ENCODE measurements at regions not wholly inside any gene's neighbourhood (a gene's known extent, or its start where the extent isn't known, plus 50 kb on each side); places are given as distances from the start of the nearest gene placed in this dataset.

GRCh38 chr14:26917086-26917485 is 319.3 kb upstream of the NOVA1 start:
- Histone ChIP-seq H3K9me3 (ENCODE audit: control insufficient read depth, low read depth, low read length) (no peaks in the 10 kb centered on the region), H3K27me3 (ENCODE audit: control insufficient read depth, extremely low read depth, insufficient read depth, low read length) (no peaks in the 10 kb centered on the region), H3K79me2 (ENCODE audit: control insufficient read depth, insufficient read depth, low read length) (no peaks in the 10 kb centered on the region), H3K4me1 (ENCODE audit: control insufficient read depth, extremely low read depth, insufficient read depth, low read length) (no peaks in the 10 kb centered on the region), H3K9me1 (ENCODE audit: control insufficient read depth, extremely low read depth, insufficient read depth, low read length) (no peaks in the 10 kb centered on the region), H4K20me1 (ENCODE audit: control insufficient read depth, extremely low read depth, insufficient read depth, low read length) (no peaks in the 10 kb centered on the region), H2AFZ (ENCODE audit: control insufficient read depth, low read length) (no peak overlapping the region), H3K27ac (ENCODE audit: control insufficient read depth, insufficient read depth, low read length) (no peak overlapping the region), H3K9ac (ENCODE audit: control insufficient read depth, extremely low read depth, insufficient read depth, low read length) (no peak overlapping the region), H3K4me3 (ENCODE audit: control insufficient read depth in 2 of 3, extremely low read depth in 1 of 3, insufficient read depth in 2 of 3, low read depth in 1 of 3, low read length in 3 of 3) (no peak overlapping the region), H3K36me3 (ENCODE audit: control insufficient read depth in 2 of 2, extremely low read depth in 1 of 2, insufficient read depth in 2 of 2, low read length in 2 of 2) (no peaks in the 10 kb centered on the region), H3K4me2 (ENCODE audit: control insufficient read depth, extremely low read depth, insufficient read depth, low read depth, low read length) (no peak overlapping the region)
- TF ChIP-seq, protein P1, sequence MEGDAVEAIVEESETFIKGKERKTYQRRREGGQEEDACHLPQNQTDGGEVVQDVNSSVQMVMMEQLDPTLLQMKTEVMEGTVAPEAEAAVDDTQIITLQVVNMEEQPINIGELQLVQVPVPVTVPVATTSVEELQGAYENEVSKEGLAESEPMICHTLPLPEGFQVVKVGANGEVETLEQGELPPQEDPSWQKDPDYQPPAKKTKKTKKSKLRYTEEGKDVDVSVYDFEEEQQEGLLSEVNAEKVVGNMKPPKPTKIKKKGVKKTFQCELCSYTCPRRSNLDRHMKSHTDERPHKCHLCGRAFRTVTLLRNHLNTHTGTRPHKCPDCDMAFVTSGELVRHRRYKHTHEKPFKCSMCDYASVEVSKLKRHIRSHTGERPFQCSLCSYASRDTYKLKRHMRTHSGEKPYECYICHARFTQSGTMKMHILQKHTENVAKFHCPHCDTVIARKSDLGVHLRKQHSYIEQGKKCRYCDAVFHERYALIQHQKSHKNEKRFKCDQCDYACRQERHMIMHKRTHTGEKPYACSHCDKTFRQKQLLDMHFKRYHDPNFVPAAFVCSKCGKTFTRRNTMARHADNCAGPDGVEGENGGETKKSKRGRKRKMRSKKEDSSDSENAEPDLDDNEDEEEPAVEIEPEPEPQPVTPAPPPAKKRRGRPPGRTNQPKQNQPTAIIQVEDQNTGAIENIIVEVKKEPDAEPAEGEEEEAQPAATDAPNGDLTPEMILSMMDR (optimal IDR thresholded peaks at IDR 0.05 in 1 of 3, IDR thresholded peaks at IDR 0.05 in 1 of 3, conservative IDR thresholded peaks at IDR 0.05 in 1 of 3; ENCODE audit: extremely low read depth in 1 of 3, insufficient read depth in 2 of 3, low read length in 3 of 3): no peak
- no peak for TF ChIP-seq EZH2 (IDR thresholded peaks at IDR 0.05; ENCODE audit: low read length)
- no peak for DNase-seq (ENCODE audit: low read depth, low spot score)
- FAIRE-seq: no peak
- dilution Hi-C loops (cut with MboI; ENCODE audit: extremely low pct_ligation_motif_present, low sequenced_read_pairs): no loop called here

- Histone ChIP-seq H3K9me1 (ENCODE audit: control insufficient read depth, extremely low read depth, insufficient read depth, low read length) (no peaks in the 10 kb centered on the region), H3K9ac (ENCODE audit: control insufficient read depth, extremely low read depth, insufficient read depth, low read length) (no peak overlapping the region), H3K9me3 (ENCODE audit: control insufficient read depth, low read depth, low read length) (no peaks in the 10 kb centered on the region), H3K27me3 (ENCODE audit: control insufficient read depth, extremely low read depth, insufficient read depth, low read length) (no peaks in the 10 kb centered on the region), H3K4me2 (ENCODE audit: control insufficient read depth, extremely low read depth, insufficient read depth, low read depth, low read length) (no peak overlapping the region), H4K20me1 (ENCODE audit: control insufficient read depth, extremely low read depth, insufficient read depth, low read length) (no peaks in the 10 kb centered on the region), H3K27ac (ENCODE audit: control insufficient read depth, insufficient read depth, low read length) (no peak overlapping the region), H3K4me3 (ENCODE audit: control insufficient read depth in 2 of 3, extremely low read depth in 1 of 3, insufficient read depth in 2 of 3, low read depth in 1 of 3, low read length in 3 of 3) (no peak overlapping the region), H2AFZ (ENCODE audit: control insufficient read depth, low read length) (no peak overlapping the region), H3K4me1 (ENCODE audit: control insufficient read depth, extremely low read depth, insufficient read depth, low read length) (no peaks in the 10 kb centered on the region), H3K36me3 (ENCODE audit: control insufficient read depth in 2 of 2, extremely low read depth in 1 of 2, insufficient read depth in 2 of 2, low read length in 2 of 2) (no peaks in the 10 kb centered on the region), H3K79me2 (ENCODE audit: control insufficient read depth, insufficient read depth, low read length) (no peaks in the 10 kb centered on the region)
- DNase-seq (ENCODE audit: low read depth, low spot score): no peak
- FAIRE-seq: no peak
- dilution Hi-C loops (cut with MboI; ENCODE audit: extremely low pct_ligation_motif_present, low sequenced_read_pairs): no loop called here
- no peak for TF ChIP-seq EZH2 (IDR thresholded peaks at IDR 0.05; ENCODE audit: low read length)
- TF ChIP-seq, protein P1 (optimal IDR thresholded peaks at IDR 0.05 in 1 of 3, IDR thresholded peaks at IDR 0.05 in 1 of 3, conservative IDR thresholded peaks at IDR 0.05 in 1 of 3; ENCODE audit: extremely low read depth in 1 of 3, insufficient read depth in 2 of 3, low read length in 3 of 3): no peak
Measured at GRCh38 chr14:26925876-26926584, 328.2 kb upstream of the NOVA1 start.

Data from keratinocyte (primary cell).